ENCODE measurements at regions not wholly inside any gene's neighbourhood (a gene's known extent, or its start where the extent isn't known, plus 50 kb on each side); places are given as distances from the start of the nearest gene placed in this dataset.

GRCh38 chr13:87778128-87778527, 107.0 kb downstream of the SLITRK5 start:
- no peak for TF ChIP-seq CTCF (conservative IDR thresholded peaks at IDR 0.05; ENCODE audit: low read depth, low read length)
- TF ChIP-seq EZH2 (IDR thresholded peaks at IDR 0.05; ENCODE audit: borderline replicate concordance, low read depth, low read length, poor library complexity, severe bottlenecking): no peak

All from A673 (cell line).